GM12874 (cell line): ENCODE measurements at regions not wholly inside any gene's neighbourhood (a gene's known extent, or its start where the extent isn't known, plus 50 kb on each side); places are given as distances from the start of the nearest gene placed in this dataset.

Experiments
- TF ChIP-seq, protein P1 (sequence below): IDR thresholded peaks from 2 replicates; pipeline ENCODE4 v1.5.1; 2011; ENCODE audit warnings: low read depth, mild to moderate bottlenecking, control low read depth, low read length, moderate library complexity; ENCODE audit not compliant: insufficient read depth

DNA sequence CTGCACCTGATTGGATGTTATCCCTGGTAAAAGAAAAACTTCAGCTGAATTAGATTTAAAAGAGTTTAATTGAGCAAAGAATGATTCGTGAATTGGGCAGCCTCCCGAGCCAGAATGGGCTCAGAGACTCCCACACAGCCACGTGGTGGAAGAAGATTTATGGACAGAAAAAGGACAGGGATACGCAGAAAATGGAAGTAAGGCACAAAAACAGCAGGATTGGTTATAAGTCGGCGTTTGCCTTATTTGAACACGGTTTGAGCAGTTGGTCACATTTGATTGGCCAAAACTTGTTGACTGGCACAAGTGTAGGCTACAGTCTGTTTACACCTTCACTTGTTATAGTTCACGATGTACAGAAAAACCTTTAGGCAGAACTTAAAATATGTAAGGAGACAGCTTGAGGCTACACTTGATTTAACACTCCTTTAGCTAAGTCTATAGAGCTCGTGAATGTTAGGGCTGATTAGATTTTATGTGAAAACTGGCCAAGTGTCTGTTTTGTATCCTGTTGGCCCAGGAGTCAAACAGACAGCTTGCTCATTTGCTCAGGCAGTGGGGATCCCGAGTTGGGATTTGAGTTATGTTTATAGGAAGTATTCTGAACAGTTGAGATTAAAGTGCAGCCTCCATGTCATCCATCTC is 119.5 kb upstream of the SHISA6 start:
- TF ChIP-seq, protein P1, sequence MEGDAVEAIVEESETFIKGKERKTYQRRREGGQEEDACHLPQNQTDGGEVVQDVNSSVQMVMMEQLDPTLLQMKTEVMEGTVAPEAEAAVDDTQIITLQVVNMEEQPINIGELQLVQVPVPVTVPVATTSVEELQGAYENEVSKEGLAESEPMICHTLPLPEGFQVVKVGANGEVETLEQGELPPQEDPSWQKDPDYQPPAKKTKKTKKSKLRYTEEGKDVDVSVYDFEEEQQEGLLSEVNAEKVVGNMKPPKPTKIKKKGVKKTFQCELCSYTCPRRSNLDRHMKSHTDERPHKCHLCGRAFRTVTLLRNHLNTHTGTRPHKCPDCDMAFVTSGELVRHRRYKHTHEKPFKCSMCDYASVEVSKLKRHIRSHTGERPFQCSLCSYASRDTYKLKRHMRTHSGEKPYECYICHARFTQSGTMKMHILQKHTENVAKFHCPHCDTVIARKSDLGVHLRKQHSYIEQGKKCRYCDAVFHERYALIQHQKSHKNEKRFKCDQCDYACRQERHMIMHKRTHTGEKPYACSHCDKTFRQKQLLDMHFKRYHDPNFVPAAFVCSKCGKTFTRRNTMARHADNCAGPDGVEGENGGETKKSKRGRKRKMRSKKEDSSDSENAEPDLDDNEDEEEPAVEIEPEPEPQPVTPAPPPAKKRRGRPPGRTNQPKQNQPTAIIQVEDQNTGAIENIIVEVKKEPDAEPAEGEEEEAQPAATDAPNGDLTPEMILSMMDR: no peak

DNA sequence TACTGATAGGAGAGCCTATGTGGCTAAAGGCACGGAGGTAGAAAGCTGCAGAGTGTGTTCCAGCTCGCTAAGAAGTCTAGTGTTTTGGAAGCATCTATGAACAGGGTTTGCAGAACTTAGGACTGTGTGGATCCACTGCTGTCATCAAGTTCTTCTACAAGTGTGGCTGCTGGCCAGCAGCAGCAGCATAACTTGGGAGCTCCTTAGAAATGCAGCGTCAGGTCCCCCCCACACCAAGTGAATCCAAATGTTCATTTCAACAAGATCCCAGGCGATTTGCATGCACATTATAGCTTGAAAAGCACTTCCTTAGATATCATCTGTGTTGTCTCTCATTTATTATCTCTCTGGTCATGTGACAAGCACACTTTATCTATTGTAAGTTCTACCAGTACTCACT is 131.9 kb upstream of the SHISA6 start:
- TF ChIP-seq, protein P1: no peak

DNA sequence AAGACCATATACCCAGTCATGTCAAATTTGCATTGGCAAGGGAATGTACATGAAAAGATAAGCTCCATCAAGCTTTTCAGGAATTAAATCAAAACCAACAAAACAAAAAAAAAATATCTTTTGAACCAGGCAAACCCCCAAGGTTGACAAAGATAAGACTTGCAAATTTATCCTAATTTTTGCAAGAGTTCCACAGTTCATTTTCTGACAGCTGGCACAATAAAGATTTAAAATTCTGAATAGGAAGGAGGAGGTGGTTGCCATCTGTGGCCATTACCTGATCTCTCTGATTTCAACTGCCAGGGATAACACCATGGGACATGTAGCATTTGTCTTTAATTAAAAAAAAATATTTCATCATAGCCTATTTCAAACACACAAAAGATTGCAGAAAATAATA is 135.9 kb upstream of the SHISA6 start:
- TF ChIP-seq, protein P1: no peak

DNA sequence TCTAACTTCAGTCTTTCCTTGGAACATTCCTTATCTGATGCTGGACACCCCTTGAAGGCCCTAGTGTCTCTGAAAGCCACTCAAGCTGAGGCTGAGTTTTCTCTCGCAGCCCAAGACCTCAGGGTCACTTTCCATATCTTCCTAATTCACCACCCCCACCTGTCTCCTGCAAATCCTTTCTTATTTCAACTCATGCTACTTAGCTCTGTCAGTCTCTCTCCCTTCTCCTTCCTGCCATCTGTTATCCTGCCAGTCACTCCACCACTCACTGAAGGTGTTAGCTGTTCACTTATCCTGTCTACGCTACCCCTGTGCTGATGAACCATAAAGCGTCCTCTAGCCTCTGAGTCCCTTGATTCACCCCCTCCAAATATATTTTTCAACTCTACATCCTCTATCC is 143.9 kb upstream of the SHISA6 start:
- TF ChIP-seq, protein P1: no peak

DNA sequence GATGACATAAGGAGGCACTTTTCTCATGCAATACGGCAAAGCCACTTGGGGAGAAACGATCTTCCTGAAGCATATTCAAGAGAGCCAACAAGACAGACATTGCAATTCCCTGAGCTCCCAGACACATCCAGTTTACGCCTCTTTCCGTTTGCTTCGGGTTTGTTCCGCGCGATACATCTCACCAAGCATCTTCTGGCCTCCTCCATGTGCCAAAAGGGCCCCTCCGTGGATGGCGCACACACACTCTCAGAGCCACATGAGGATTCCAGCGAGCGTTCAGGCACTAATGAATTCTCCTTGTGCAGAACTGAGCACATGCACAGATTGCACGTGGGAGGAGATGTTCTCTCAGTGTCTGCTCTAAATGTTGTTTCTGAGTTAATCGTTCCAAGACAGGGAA is 146.7 kb upstream of the SHISA6 start:
- TF ChIP-seq, protein P1: no peak

DNA sequence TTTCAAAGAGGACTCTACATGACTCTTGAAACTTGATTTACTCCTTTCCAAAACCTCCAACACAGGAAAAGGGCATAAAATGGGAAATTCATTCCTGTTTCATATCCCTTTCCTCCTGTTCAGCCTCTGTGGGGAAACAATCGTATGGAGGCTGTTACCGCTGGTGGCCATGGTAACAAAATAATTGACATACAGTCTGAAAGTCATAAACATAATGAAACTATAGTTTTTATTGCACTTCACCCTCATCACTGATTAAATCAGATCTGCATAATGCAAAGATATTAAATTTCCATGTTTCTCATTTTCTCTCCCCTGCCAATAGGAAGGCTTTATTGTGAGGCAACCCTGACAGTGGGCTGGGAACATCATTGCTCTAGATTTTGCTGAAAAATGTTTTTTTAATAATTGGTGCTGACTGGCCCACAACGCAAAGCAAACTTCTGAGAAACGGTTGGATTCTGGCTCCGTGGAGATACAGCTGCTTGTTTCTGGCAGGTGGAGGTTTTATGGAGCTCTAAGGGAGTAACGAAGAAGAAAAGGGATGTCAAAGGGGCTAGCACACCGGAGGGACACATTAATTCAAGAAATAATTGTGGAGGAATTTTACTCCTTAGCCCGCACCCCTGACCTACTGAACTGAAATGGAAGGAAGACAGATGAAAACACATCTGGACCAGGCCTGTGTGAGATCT is 154.2 kb upstream of the SHISA6 start:
- TF ChIP-seq, protein P1: no peak

DNA sequence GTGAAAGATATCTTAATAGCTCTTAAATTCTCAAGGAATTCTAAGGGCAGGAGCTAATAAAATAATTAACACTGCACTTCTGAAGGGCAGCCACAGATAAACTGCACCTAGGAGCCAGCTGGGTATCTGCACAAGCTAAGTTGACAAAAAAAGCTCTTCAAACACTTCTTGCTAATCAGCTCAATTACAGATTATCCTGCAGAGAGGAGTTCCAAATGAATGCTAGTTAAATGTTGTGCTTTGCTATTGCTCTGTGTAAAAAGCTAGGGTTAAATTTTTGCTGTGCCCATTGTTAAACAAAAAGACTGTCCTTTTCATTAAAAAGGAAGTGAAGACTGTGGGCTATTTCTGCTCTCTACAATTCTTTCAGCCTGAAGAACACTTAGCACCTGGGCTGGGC is 158.5 kb upstream of the SHISA6 start:
- TF ChIP-seq, protein P1: no peak
